DMS79 (cell line): ENCODE measurements at regions not wholly inside any gene's neighbourhood (a gene's known extent, or its start where the extent isn't known, plus 50 kb on each side); places are given as distances from the start of the nearest gene placed in this dataset.
"Not testable (repeated sequence)": the region's sequence is repeated elsewhere in the genome, so short reads cannot be mapped to it uniquely, and the experiment has no call there.

Experiments used
- DNase-seq: peaks from one replicate; lab custom pipeline; 2025; lab: John Stamatoyannopoulos, UW

GRCh38 chr6:86731631-86732030 is 205.7 kb upstream of the HTR1E start:
- DNase-seq = not testable (repeated sequence)

- DNase-seq = not testable (repeated sequence)
Observed at GRCh38 chr6:86730772-86731171, 206.6 kb upstream of the HTR1E start.

GRCh38 chr6:86730216-86730615 is 207.1 kb upstream of the HTR1E start:
- DNase-seq = no peak

GRCh38 chr6:86728976-86729375 is 208.4 kb upstream of the HTR1E start:
- DNase-seq = no peak

GRCh38 chr6:86724695-86725094 is 212.6 kb upstream of the HTR1E start:
- DNase-seq = no peak

GRCh38 chr6:86723729-86724128 is 213.6 kb upstream of the HTR1E start:
- no peak for DNase-seq

GRCh38 chr6:86723151-86723550 is 214.2 kb upstream of the HTR1E start:
- DNase-seq = no peak

GRCh38 chr6:86722131-86722530 is 215.2 kb upstream of the HTR1E start:
- DNase-seq = no peak

- no peak for DNase-seq
Observed at GRCh38 chr6:86715676-86716075, 221.7 kb upstream of the HTR1E start.

GRCh38 chr6:86712039-86712438 is 225.3 kb upstream of the HTR1E start:
- DNase-seq = no peak

GRCh38 chr6:86707545-86708120 is 229.7 kb upstream of the HTR1E start:
- DNase-seq = no peak

GRCh38 chr6:86706449-86706848 is 230.9 kb upstream of the HTR1E start:
- no peak for DNase-seq

- DNase-seq = not testable (repeated sequence)
Observed at GRCh38 chr6:86701228-86701627, 236.1 kb upstream of the HTR1E start.

- no peak for DNase-seq
Observed at GRCh38 chr6:86686496-86686895, 250.8 kb upstream of the HTR1E start.

GRCh38 chr6:86685230-86685797 is 252.0 kb upstream of the HTR1E start:
- DNase-seq = no peak

- no peak for DNase-seq
Observed at GRCh38 chr6:86683132-86683908, 254.0 kb upstream of the HTR1E start.

GRCh38 chr6:86682297-86682696 is 255.0 kb upstream of the HTR1E start:
- no peak for DNase-seq

GRCh38 chr6:86681140-86681539 is 256.2 kb upstream of the HTR1E start:
- not testable (repeated sequence) for DNase-seq

- not testable (repeated sequence) for DNase-seq
Observed at GRCh38 chr6:86672125-86672524, 265.2 kb upstream of the HTR1E start.

- no peak for DNase-seq
Observed at GRCh38 chr6:86657192-86657591, 280.1 kb upstream of the HTR1E start.

- no peak for DNase-seq
Observed at GRCh38 chr6:86629123-86629522, 308.2 kb upstream of the HTR1E start.

- no peak for DNase-seq
Observed at GRCh38 chr6:86619428-86619827, 317.9 kb upstream of the HTR1E start.

GRCh38 chr6:86615299-86615698 is 322.0 kb upstream of the HTR1E start:
- no peak for DNase-seq
